SK-N-SH (cell line): ENCODE measurements at regions not wholly inside any gene's neighbourhood (a gene's known extent, or its start where the extent isn't known, plus 50 kb on each side); places are given as distances from the start of the nearest gene placed in this dataset.

ENCODE experiments used
- CTCF ChIA-PET: fragments of 300-600, 350-600 bp; formaldehyde crosslinking; extraction: SDS; loops from one replicate; lab custom pipeline; 2021; lab: Yijun Ruan, JAX
- POLR2A ChIA-PET: fragments of 350-600 bp; sonication (Branson Sonifier 250); formaldehyde crosslinking; extraction: SDS; loops from one replicate; lab custom pipeline; 2020; ENCODE audit warnings: antibody characterized with exemption, inconsistent platforms; lab: Yijun Ruan, JAX
- DNase-seq: peaks from one replicate; pipeline ENCODE4 v3.0.0; 2012
- H2AFZ ChIP-seq: fragments of 200-600 bp; sonication (generic); 2 replicates; pipeline ENCODE4 v1.8.1; 2016; ENCODE audit warnings: antibody characterized with exemption, mild to moderate bottlenecking, low read depth
- H3F3A ChIP-seq: fragments of 200-600 bp; sonication (generic); replicated peaks from 2 replicates; pipeline ENCODE3; 2016; ENCODE audit warnings: antibody characterized with exemption, mild to moderate bottlenecking; ENCODE audit not compliant: insufficient read depth
- H3K27ac ChIP-seq, 2 experiments: fragments of 200-500 bp in 1 of 2; fragments of 200-600 bp in 1 of 2; sonication (Bioruptor generic) in 1 of 2; sonication (generic), shearing (Covaris generic) in 1 of 2; 2 replicates each; pipeline versions ENCODE4 v1.5.1 to v1.6.1; 2014 to 2016; ENCODE audit warnings: low read depth in 2 of 2, inconsistent platforms in 1 of 2, low read length in 1 of 2, mild to moderate bottlenecking in 1 of 2, mixed read lengths in 1 of 2
- H3K27me3 ChIP-seq: fragments of 200-600 bp; sonication (generic), shearing (Covaris generic); 2 replicates; pipeline ENCODE4 v1.6.1; 2016; ENCODE audit warnings: mixed run types; ENCODE audit not compliant: insufficient read depth
- H3K36me3 ChIP-seq, 2 experiments: fragments of 200-500 bp in 1 of 2; fragments of 200-600 bp in 1 of 2; sonication (Bioruptor generic) in 1 of 2; sonication (generic) in 1 of 2; replicated peaks in 1 of 2; 2 replicates each; pipeline versions ENCODE3 to v1.5.1; 2014 to 2016; ENCODE audit warnings: low read length in 1 of 2, mild to moderate bottlenecking in 1 of 2; ENCODE audit not compliant: insufficient read depth in 2 of 2, control insufficient read depth in 1 of 2
- H3K4me1 ChIP-seq, 2 experiments: fragments of 200-500 bp in 1 of 2; fragments of 200-600 bp in 1 of 2; sonication (Bioruptor generic) in 1 of 2; sonication (generic), shearing (Covaris generic) in 1 of 2; 2 replicates each; pipeline versions ENCODE4 v1.5.1 to v1.6.1; 2014 to 2016; ENCODE audit warnings: low read depth in 1 of 2, low read length in 1 of 2, mixed run types in 1 of 2; ENCODE audit not compliant: insufficient read depth in 2 of 2, control insufficient read depth in 1 of 2
- H3K4me2 ChIP-seq: fragments of 200-600 bp; sonication (generic), shearing (Covaris generic); 2 replicates; pipeline ENCODE4 v1.6.1; 2017; ENCODE audit warnings: mixed run types
- H3K4me3 ChIP-seq, 2 experiments: fragments of 200-500 bp in 1 of 2; fragments of 200-600 bp in 1 of 2; sonication (Bioruptor generic) in 1 of 2; sonication (generic), shearing (Covaris generic) in 1 of 2; 2 replicates each; pipeline versions ENCODE4 v1.5.1 to v1.8.1; 2014 to 2016; ENCODE audit warnings: low read depth in 2 of 2, inconsistent platforms in 1 of 2, low read length in 1 of 2, mild to moderate bottlenecking in 1 of 2, mixed read lengths in 1 of 2, moderate library complexity in 1 of 2
- H3K79me2 ChIP-seq: fragments of 200-600 bp; sonication (generic); 2 replicates; pipeline ENCODE4 v1.8.1; 2017; ENCODE audit warnings: mild to moderate bottlenecking; ENCODE audit not compliant: insufficient read depth
- H3K9ac ChIP-seq: fragments of 200-600 bp; sonication (generic); 2 replicates; pipeline ENCODE4 v1.6.1; 2017; ENCODE audit warnings: mixed run types
- H3K9me2 ChIP-seq: fragments of 200-600 bp; sonication (generic); 2 replicates; pipeline ENCODE4 v1.6.1; 2017; ENCODE audit warnings: mixed run types
- H3K9me3 ChIP-seq: fragments of 200-600 bp; sonication (generic); 2 replicates; pipeline ENCODE4 v1.6.1; 2017; ENCODE audit warnings: mixed run types, mild to moderate bottlenecking, moderate library complexity
- H4K20me1 ChIP-seq: fragments of 200-600 bp; sonication (generic); 2 replicates; pipeline ENCODE4 v1.6.1; 2017; ENCODE audit warnings: mild to moderate bottlenecking, mixed run types; ENCODE audit not compliant: insufficient read depth
- EP300 ChIP-seq, 2 experiments: IDR thresholded peaks; 2 replicates each; pipeline versions ENCODE4 v1.4.0 to v1.6.1; 2012; ENCODE audit warnings: borderline replicate concordance in 1 of 2, low read depth in 1 of 2, low read length in 1 of 2
- FOSL2 ChIP-seq: IDR thresholded peaks from 2 replicates; pipeline ENCODE4 v1.4.0; 2012; ENCODE audit warnings: low read depth, mild to moderate bottlenecking, moderate library complexity, borderline replicate concordance
- FOXJ3 ChIP-seq: sonication (generic); formaldehyde crosslinking; IDR thresholded peaks from 2 replicates; pipeline ENCODE4 v1.5.1; 2020; ENCODE audit warnings: mild to moderate bottlenecking, missing genetic modification reagents
- GATA2 ChIP-seq: sonication (generic); formaldehyde crosslinking; IDR thresholded peaks from 2 replicates; pipeline ENCODE4 v1.5.0; 2020; ENCODE audit warnings: mild to moderate bottlenecking, missing genetic modification reagents
- JUND ChIP-seq: IDR thresholded peaks from 2 replicates; pipeline ENCODE4 v1.4.0; 2012
- MEF2A ChIP-seq: IDR thresholded peaks from 2 replicates; pipeline ENCODE4 v1.4.0; 2012; ENCODE audit warnings: low read depth, borderline replicate concordance
- NRF1 ChIP-seq: IDR thresholded peaks from 2 replicates; pipeline ENCODE4 v1.6.1; 2012; ENCODE audit warnings: low read depth, mild to moderate bottlenecking, low read length
- POLR2AphosphoS5 ChIP-seq: IDR thresholded peaks from 2 replicates; pipeline ENCODE4 v1.6.1; 2012; ENCODE audit warnings: low read depth, low read length
- RAD21 ChIP-seq: IDR thresholded peaks from 2 replicates; pipeline ENCODE4 v1.6.1; 2012; ENCODE audit warnings: mild to moderate bottlenecking, low read length
- SMC3 ChIP-seq: IDR thresholded peaks from 2 replicates; pipeline ENCODE4 v1.6.1; 2012; ENCODE audit warnings: low read depth, low read length, improper control_type of control experiment
- TAF1 ChIP-seq: IDR thresholded peaks from 2 replicates; pipeline ENCODE4 v1.6.1; 2012; ENCODE audit warnings: low read depth, mild to moderate bottlenecking, low read length, moderate library complexity, borderline replicate concordance
- TCF12 ChIP-seq: IDR thresholded peaks from 2 replicates; pipeline ENCODE4 v1.4.0; 2012
- TEAD4 ChIP-seq: IDR thresholded peaks from 2 replicates; pipeline ENCODE4 v1.4.0; 2012; ENCODE audit warnings: mild to moderate bottlenecking, borderline replicate concordance; ENCODE audit not compliant: insufficient read depth
- WGBS: methylation state at CpG from one replicate; pipeline ENCODE4 v1.1.6; 2017; ENCODE audit warnings: low lambda C conversion rate; 5-methylcytosine and 5-hydroxymethylcytosine counted together
- TF ChIP-seq, protein P1 (sequence below): fragments of 200-600 bp; sonication (generic); IDR thresholded peaks from 2 replicates; pipeline ENCODE4 v1.6.1; 2017; ENCODE audit warnings: antibody characterized with exemption, mild to moderate bottlenecking, moderate library complexity
- TF ChIP-seq, protein P2 (sequence below): fragments of 150-350 bp; IDR thresholded peaks from 2 replicates; pipeline ENCODE4 v1.6.1; 2016; ENCODE audit warnings: mild to moderate bottlenecking, low read depth, low read length
- TF ChIP-seq, protein P3 (sequence below): IDR thresholded peaks from 2 replicates; pipeline ENCODE4 v1.4.0; 2012; ENCODE audit warnings: low read depth, borderline replicate concordance

DNA sequence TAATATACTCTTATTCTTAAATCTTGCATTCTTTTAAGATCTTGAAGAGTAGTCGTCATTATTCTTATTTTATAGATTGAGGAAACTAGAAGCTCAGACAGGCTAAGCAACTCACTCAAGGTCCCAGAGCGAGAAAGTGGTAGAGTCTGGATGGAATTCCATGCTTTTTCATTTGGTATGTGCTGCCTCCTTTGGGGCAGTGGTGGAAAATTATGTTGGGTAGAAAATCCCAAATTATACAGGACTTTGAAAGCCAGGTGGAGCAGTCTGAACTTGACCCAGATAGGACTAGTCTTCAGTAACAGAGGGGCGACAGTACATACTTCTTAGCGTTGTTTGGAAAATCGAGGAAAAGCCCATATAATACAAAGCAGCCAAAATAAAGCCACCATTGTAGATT, 205.6 kb downstream of the ATG4C start:
- Histone ChIP-seq H3K27me3 (no peaks in the 10 kb centered on the region), H3K4me1 (no peaks in the 10 kb centered on the region), H3K36me3 (no peaks in the 10 kb centered on the region), H4K20me1 (no peaks in the 10 kb centered on the region), H3K9ac (no peak overlapping the region), H3K4me3 (no peak overlapping the region), H3K79me2 (no peaks in the 10 kb centered on the region), H2AFZ (no peak overlapping the region), H3K4me2 (no peak overlapping the region), H3K27ac (no peak overlapping the region), H3F3A (no peaks in the 10 kb centered on the region), H3K9me3 (no peaks in the 10 kb centered on the region), H3K9me2 (no peaks in the 10 kb centered on the region)
- CTCF ChIA-PET, result interaction anchor here (1.0 to 1.5 kb wide), 2 partner anchors 8 to 16 kb away, joined by 3 read pairs; no protein-coding TSS in a partner anchor
- no peak for DNase-seq
- TF ChIP-seq MEF2A (no peak), SMC3 (0 out of 2 replicates have a peak, but pooled peaks have one; percentile 9), RAD21 (peak; percentile 53), TCF12 (no peak), FOXJ3 (CRISPR knock-in tag) (no peak)
- TF ChIP-seq, protein P1, sequence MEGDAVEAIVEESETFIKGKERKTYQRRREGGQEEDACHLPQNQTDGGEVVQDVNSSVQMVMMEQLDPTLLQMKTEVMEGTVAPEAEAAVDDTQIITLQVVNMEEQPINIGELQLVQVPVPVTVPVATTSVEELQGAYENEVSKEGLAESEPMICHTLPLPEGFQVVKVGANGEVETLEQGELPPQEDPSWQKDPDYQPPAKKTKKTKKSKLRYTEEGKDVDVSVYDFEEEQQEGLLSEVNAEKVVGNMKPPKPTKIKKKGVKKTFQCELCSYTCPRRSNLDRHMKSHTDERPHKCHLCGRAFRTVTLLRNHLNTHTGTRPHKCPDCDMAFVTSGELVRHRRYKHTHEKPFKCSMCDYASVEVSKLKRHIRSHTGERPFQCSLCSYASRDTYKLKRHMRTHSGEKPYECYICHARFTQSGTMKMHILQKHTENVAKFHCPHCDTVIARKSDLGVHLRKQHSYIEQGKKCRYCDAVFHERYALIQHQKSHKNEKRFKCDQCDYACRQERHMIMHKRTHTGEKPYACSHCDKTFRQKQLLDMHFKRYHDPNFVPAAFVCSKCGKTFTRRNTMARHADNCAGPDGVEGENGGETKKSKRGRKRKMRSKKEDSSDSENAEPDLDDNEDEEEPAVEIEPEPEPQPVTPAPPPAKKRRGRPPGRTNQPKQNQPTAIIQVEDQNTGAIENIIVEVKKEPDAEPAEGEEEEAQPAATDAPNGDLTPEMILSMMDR, result peak; percentile 25
- 54% methylated on average over 5 of the region's 5 CpGs for WGBS
- POLR2A ChIA-PET, result no interaction called here

DNA sequence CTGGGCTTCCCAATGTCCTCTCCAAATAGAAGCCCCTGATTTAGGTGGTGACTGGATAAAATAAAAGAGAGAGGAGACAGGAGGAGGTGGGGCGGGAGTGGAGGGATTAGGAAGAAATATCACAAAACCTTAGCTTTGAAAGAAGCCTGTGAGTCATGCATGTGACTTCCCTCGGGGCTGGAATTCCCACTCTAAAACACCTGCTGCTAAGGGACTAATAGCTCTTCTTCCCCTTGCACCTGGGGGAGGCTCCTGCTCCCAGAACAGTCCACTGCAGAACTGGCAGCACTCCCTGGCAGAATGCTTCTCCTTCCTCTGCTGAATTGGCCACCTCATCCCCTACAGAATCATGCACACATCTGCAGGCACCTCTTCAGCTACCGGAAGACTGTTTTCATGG, 207.2 kb downstream of the ATG4C start:
- no peaks in the 10 kb centered on the region for H3K4me1 ChIP-seq
- POLR2A ChIA-PET, result no interaction called here
- H3K27ac ChIP-seq, result no peak overlapping the region
- CTCF ChIA-PET, result interaction anchor here (1.5 to 1.8 kb wide), 3 partner anchors 10 to 158 kb away, joined by 3 to 6 read pairs (median 5); no protein-coding TSS in a partner anchor
- H3K9ac ChIP-seq, result no peak overlapping the region
- H3K79me2 ChIP-seq, result no peaks in the 10 kb centered on the region
- no peaks in the 10 kb centered on the region for H3K27me3 ChIP-seq
- H3F3A ChIP-seq, result no peaks in the 10 kb centered on the region
- no peaks in the 10 kb centered on the region for H3K9me2 ChIP-seq
- DNase-seq, result no peak
- no peaks in the 10 kb centered on the region for H3K36me3 ChIP-seq
- H3K4me3 ChIP-seq, result no peak overlapping the region
- no peaks in the 10 kb centered on the region for H4K20me1 ChIP-seq
- H3K9me3 ChIP-seq, result no peaks in the 10 kb centered on the region
- WGBS, result 24% methylated on average over 3 of the region's 3 CpGs
- H2AFZ ChIP-seq, result no peak overlapping the region
- no peak overlapping the region for H3K4me2 ChIP-seq
- TF ChIP-seq, protein P1, result no peak

DNA sequence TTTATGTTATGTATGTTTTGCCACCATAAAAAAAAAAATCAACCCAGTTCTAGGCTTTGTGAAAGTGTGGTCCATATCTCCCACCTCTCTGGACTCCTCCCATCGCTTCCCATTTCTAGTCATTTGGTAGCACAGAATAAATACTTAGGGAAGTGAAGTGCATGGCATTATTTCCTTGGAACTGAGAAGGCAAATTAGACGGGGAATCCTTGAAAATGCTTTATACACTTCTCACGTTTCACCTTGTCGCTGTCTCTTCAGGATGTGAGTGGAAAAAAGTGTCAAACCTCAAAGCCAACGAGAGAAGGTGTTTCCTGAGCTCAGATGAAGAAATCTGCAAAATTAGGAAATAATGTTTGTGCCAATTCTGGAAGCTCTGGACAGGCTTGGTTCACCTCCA, 209.9 kb downstream of the ATG4C start:
- no peak overlapping the region for H3K4me2 ChIP-seq
- no peak overlapping the region for H3K4me3 ChIP-seq
- ChIA-PET CTCF (no interaction called here), POLR2A (interaction anchor here (0.6 kb wide), 1 partner anchor 874 kb away, joined by 3 read pairs; no protein-coding TSS in a partner anchor)
- WGBS, result 55% methylated on average over 5 of the region's 5 CpGs
- no peaks in the 10 kb centered on the region for H3K27me3 ChIP-seq
- no peaks in the 10 kb centered on the region for H3K36me3 ChIP-seq
- DNase-seq, result no peak
- no peaks in the 10 kb centered on the region; a peak in 1 of 4 replicates for H3K4me1 ChIP-seq
- H3K9me3 ChIP-seq, result no peaks in the 10 kb centered on the region
- no peaks in the 10 kb centered on the region for H3K9me2 ChIP-seq
- H3K79me2 ChIP-seq, result no peaks in the 10 kb centered on the region
- no peaks in the 10 kb centered on the region for H4K20me1 ChIP-seq
- no peak overlapping the region for H3K9ac ChIP-seq
- no peak overlapping the region for H3K27ac ChIP-seq
- no peak overlapping the region for H2AFZ ChIP-seq
- no peaks in the 10 kb centered on the region for H3F3A ChIP-seq
- TF ChIP-seq JUND, result no peak
- TF ChIP-seq GATA2 (CRISPR knock-in tag), result no peak
- TF ChIP-seq, protein P2, sequence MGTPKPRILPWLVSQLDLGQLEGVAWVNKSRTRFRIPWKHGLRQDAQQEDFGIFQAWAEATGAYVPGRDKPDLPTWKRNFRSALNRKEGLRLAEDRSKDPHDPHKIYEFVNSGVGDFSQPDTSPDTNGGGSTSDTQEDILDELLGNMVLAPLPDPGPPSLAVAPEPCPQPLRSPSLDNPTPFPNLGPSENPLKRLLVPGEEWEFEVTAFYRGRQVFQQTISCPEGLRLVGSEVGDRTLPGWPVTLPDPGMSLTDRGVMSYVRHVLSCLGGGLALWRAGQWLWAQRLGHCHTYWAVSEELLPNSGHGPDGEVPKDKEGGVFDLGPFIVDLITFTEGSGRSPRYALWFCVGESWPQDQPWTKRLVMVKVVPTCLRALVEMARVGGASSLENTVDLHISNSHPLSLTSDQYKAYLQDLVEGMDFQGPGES, result no peak
- TF ChIP-seq FOSL2, result no peak
- TF ChIP-seq POLR2AphosphoS5, result no peak
- TF ChIP-seq NRF1, result no peak
- no peak for TF ChIP-seq TEAD4
- no peak for TF ChIP-seq EP300 (IDR thresholded peaks at IDR 0.05; ENCODE audit: borderline replicate concordance in 1 of 2, low read depth in 1 of 2, low read length in 1 of 2)
- TF ChIP-seq, protein P3, sequence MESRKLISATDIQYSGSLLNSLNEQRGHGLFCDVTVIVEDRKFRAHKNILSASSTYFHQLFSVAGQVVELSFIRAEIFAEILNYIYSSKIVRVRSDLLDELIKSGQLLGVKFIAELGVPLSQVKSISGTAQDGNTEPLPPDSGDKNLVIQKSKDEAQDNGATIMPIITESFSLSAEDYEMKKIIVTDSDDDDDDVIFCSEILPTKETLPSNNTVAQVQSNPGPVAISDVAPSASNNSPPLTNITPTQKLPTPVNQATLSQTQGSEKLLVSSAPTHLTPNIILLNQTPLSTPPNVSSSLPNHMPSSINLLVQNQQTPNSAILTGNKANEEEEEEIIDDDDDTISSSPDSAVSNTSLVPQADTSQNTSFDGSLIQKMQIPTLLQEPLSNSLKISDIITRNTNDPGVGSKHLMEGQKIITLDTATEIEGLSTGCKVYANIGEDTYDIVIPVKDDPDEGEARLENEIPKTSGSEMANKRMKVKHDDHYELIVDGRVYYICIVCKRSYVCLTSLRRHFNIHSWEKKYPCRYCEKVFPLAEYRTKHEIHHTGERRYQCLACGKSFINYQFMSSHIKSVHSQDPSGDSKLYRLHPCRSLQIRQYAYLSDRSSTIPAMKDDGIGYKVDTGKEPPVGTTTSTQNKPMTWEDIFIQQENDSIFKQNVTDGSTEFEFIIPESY, result no peak
- no peak for TF ChIP-seq TAF1
